ENCODE measurements at regions not wholly inside any gene's neighbourhood (a gene's known extent, or its start where the extent isn't known, plus 50 kb on each side); places are given as distances from the start of the nearest gene placed in this dataset.
A peak's percentile ranks its signal among the peaks of the same experiment; 100 is the strongest.

GRCh38 chr14:42293180-42293579 lies 686.5 kb downstream of the LRFN5 start:
- DNase-seq (ENCODE audit: low spot score): no peak
- TF ChIP-seq, protein P1, sequence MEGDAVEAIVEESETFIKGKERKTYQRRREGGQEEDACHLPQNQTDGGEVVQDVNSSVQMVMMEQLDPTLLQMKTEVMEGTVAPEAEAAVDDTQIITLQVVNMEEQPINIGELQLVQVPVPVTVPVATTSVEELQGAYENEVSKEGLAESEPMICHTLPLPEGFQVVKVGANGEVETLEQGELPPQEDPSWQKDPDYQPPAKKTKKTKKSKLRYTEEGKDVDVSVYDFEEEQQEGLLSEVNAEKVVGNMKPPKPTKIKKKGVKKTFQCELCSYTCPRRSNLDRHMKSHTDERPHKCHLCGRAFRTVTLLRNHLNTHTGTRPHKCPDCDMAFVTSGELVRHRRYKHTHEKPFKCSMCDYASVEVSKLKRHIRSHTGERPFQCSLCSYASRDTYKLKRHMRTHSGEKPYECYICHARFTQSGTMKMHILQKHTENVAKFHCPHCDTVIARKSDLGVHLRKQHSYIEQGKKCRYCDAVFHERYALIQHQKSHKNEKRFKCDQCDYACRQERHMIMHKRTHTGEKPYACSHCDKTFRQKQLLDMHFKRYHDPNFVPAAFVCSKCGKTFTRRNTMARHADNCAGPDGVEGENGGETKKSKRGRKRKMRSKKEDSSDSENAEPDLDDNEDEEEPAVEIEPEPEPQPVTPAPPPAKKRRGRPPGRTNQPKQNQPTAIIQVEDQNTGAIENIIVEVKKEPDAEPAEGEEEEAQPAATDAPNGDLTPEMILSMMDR (IDR thresholded peaks at IDR 0.05; ENCODE audit: borderline replicate concordance, control extremely low read depth, extremely low read depth, insufficient read depth, missing control alignments): no peak
- in situ Hi-C loops (cut with MboI; ENCODE audit: low sequenced_read_pairs, unreplicated experiment): no loop called here

GRCh38 chr14:42277840-42278239 lies 671.2 kb downstream of the LRFN5 start:
- DNase-seq (ENCODE audit: low spot score): peak; percentile 9
- in situ Hi-C loops (cut with MboI; ENCODE audit: low sequenced_read_pairs, unreplicated experiment): no loop called here
- TF ChIP-seq, protein P1 (IDR thresholded peaks at IDR 0.05; ENCODE audit: borderline replicate concordance, control extremely low read depth, extremely low read depth, insufficient read depth, missing control alignments): no peak

GRCh38 chr14:42269234-42269633 lies 662.6 kb downstream of the LRFN5 start:
- no peak for DNase-seq (ENCODE audit: low spot score)
- in situ Hi-C loops (cut with MboI; ENCODE audit: low sequenced_read_pairs, unreplicated experiment): no loop called here
- TF ChIP-seq, protein P1 (IDR thresholded peaks at IDR 0.05; ENCODE audit: borderline replicate concordance, control extremely low read depth, extremely low read depth, insufficient read depth, missing control alignments): no peak

GRCh38 chr14:42248131-42248530 lies 641.5 kb downstream of the LRFN5 start:
- TF ChIP-seq, protein P1 (IDR thresholded peaks at IDR 0.05; ENCODE audit: borderline replicate concordance, control extremely low read depth, extremely low read depth, insufficient read depth, missing control alignments): no peak
- in situ Hi-C loops (cut with MboI; ENCODE audit: low sequenced_read_pairs, unreplicated experiment): no loop called here
- DNase-seq (ENCODE audit: low spot score): no peak

DNA sequence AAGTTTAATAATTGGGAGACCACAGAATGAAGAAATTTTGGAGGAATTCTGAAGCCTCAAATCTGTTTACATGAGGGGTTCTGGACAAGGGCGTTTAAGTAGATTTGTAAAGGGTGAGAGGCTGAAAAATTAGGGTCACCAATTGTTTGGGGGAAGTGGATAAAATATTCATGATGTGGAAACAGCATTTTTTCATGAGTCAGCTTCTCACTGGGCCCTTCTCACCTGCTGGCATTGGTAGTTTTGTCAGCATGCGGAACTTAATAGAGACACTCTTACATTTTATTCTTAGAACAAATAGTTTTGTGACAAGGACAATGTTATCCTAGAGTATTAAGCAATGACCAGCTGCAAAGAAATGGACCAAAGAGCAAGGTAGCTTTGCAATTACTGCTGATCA lies 634.4 kb downstream of the LRFN5 start:
- in situ Hi-C loops (cut with MboI; ENCODE audit: low sequenced_read_pairs, unreplicated experiment): no loop called here
- DNase-seq (ENCODE audit: low spot score): no peak
- TF ChIP-seq, protein P1 (IDR thresholded peaks at IDR 0.05; ENCODE audit: borderline replicate concordance, control extremely low read depth, extremely low read depth, insufficient read depth, missing control alignments): no peak

DNA sequence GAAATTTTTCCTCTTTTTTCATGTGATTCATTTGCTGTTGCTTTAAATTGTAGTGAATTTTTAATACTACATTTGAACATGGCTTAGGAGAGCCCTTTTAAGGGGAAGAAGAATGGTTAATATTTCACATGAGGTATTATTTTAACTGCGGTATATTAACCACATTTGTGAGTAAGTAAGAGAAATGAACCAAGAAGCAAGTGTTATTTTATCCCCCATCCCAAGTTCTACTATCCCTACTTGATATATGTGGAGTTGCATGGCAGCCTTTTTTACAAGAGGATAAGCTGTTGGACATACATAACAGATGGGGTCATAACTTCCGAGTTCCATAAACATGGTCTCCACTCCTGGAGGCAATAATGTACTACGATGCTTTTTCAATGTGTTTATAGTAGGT lies 623.3 kb downstream of the LRFN5 start:
- TF ChIP-seq, protein P1 (IDR thresholded peaks at IDR 0.05; ENCODE audit: borderline replicate concordance, control extremely low read depth, extremely low read depth, insufficient read depth, missing control alignments): no peak
- in situ Hi-C loops (cut with MboI; ENCODE audit: low sequenced_read_pairs, unreplicated experiment): no loop called here
- DNase-seq (ENCODE audit: low spot score): no peak

DNA sequence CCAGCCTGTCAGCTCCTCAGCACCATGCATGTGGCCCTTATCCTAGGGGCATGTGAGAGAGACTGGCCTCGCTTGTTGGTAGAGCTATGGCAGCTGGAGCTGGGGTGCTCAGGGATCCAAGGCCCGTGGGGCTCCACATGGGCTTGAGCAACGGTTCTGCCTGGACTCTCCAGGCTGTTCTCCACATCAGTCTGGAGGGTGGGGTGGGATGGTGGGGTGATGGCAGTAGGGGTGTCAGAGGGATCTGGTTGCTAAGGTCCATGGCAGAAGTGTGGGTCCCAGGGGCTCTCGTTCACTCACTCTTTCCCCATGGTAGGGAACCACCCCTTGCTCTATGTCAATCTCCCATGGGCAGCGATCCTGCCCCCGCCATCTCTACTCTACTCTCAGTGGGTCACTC lies 622.6 kb downstream of the LRFN5 start:
- TF ChIP-seq, protein P1 (IDR thresholded peaks at IDR 0.05; ENCODE audit: borderline replicate concordance, control extremely low read depth, extremely low read depth, insufficient read depth, missing control alignments): no peak
- DNase-seq (ENCODE audit: low spot score): no peak
- in situ Hi-C loops (cut with MboI; ENCODE audit: low sequenced_read_pairs, unreplicated experiment): no loop called here

All from GM13976 (cell line).